Bronchial epithelial cell (primary cell): ENCODE measurements at regions not wholly inside any gene's neighbourhood (a gene's known extent, or its start where the extent isn't known, plus 50 kb on each side); places are given as distances from the start of the nearest gene placed in this dataset.
"Not testable (repeated sequence)": the region's sequence is repeated elsewhere in the genome, so short reads cannot be mapped to it uniquely, and the experiment has no call there.

ENCODE experiments used
- DNase-seq: peaks from one replicate; pipeline ENCODE4 v3.0.0-alpha.2; 2010; ENCODE audit warnings: low read depth
- FAIRE-seq: peaks from 2 replicates; lab custom pipeline; 2011; peaks lifted over from hg19 to GRCh38; lab: Jason Lieb, UNC
- H3K27me3 ChIP-seq: 2 replicates; pipeline ENCODE4 v1.5.1; 2011; ENCODE audit warnings: low read length; ENCODE audit not compliant: control insufficient read depth, insufficient read depth
- H3K36me3 ChIP-seq: 2 replicates; pipeline ENCODE4 v1.5.1; 2011; ENCODE audit warnings: low read length; ENCODE audit not compliant: control insufficient read depth, insufficient read depth
- H3K4me3 ChIP-seq: 2 replicates; pipeline ENCODE4 v1.5.1; 2011; ENCODE audit warnings: mild to moderate bottlenecking, low read depth, low read length, control low read depth
- TF ChIP-seq, protein P1 (sequence below): IDR thresholded peaks from 2 replicates; pipeline ENCODE4 v1.5.1; 2011; ENCODE audit warnings: mild to moderate bottlenecking, moderate library complexity, low read length, control low read depth, inconsistent platforms; ENCODE audit not compliant: insufficient read depth, severe bottlenecking

DNA sequence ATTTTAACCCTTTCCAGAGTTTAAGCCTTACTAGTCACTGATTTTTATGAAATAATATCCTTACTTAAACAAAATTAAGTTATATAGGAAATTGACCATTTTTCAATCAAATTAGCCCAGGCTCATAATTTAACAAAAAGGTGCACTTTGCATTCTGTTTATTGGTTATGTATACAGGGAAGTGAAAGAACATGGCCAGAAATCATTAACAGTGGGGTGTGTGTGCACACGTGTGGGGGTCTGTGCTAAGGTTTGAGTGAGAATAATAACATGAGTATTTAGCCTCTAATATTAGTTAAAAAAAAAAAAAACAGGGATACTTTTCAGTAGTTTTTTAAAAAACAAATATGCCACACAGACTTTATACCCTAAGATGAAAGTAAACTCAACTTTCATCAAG is 510.5 kb upstream of the PFKP start:
- Histone ChIP-seq H3K27me3 (no peaks in the 10 kb centered on the region), H3K36me3 (no peaks in the 10 kb centered on the region), H3K4me3 (no peak overlapping the region)
- DNase-seq (no peak), FAIRE-seq (no peak)
- TF ChIP-seq, protein P1, sequence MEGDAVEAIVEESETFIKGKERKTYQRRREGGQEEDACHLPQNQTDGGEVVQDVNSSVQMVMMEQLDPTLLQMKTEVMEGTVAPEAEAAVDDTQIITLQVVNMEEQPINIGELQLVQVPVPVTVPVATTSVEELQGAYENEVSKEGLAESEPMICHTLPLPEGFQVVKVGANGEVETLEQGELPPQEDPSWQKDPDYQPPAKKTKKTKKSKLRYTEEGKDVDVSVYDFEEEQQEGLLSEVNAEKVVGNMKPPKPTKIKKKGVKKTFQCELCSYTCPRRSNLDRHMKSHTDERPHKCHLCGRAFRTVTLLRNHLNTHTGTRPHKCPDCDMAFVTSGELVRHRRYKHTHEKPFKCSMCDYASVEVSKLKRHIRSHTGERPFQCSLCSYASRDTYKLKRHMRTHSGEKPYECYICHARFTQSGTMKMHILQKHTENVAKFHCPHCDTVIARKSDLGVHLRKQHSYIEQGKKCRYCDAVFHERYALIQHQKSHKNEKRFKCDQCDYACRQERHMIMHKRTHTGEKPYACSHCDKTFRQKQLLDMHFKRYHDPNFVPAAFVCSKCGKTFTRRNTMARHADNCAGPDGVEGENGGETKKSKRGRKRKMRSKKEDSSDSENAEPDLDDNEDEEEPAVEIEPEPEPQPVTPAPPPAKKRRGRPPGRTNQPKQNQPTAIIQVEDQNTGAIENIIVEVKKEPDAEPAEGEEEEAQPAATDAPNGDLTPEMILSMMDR = no peak

GRCh38 chr10:2548071-2548470 is 519.3 kb upstream of the PFKP start:
- FAIRE-seq = no peak

GRCh38 chr10:2547606-2548005 is 519.7 kb upstream of the PFKP start:
- Histone ChIP-seq H3K4me3 (no peak overlapping the region), H3K27me3 (no peaks in the 10 kb centered on the region), H3K36me3 (no peaks in the 10 kb centered on the region)
- FAIRE-seq (no peak), DNase-seq (no peak)
- TF ChIP-seq, protein P1 = no peak

More at GRCh38 chr10:2548071-2548470, 519.3 kb upstream of the PFKP start:
- no peaks in the 10 kb centered on the region for H3K27me3 ChIP-seq
- DNase-seq = no peak
- no peaks in the 10 kb centered on the region for H3K36me3 ChIP-seq
- H3K4me3 ChIP-seq = no peak overlapping the region
- TF ChIP-seq, protein P1 = no peak

- H3K27me3 ChIP-seq, H3K4me3 ChIP-seq, H3K36me3 ChIP-seq, DNase-seq, FAIRE-seq: not testable (repeated sequence)
Observed at GRCh38 chr10:2546894-2547293, 520.5 kb upstream of the PFKP start.

- FAIRE-seq (no peak), DNase-seq (no peak)
- Histone ChIP-seq H3K36me3 (no peaks in the 10 kb centered on the region), H3K27me3 (no peaks in the 10 kb centered on the region), H3K4me3 (no peak overlapping the region)
- TF ChIP-seq, protein P1 = no peak
Observed at GRCh38 chr10:2543974-2544373, 523.4 kb upstream of the PFKP start.

DNA sequence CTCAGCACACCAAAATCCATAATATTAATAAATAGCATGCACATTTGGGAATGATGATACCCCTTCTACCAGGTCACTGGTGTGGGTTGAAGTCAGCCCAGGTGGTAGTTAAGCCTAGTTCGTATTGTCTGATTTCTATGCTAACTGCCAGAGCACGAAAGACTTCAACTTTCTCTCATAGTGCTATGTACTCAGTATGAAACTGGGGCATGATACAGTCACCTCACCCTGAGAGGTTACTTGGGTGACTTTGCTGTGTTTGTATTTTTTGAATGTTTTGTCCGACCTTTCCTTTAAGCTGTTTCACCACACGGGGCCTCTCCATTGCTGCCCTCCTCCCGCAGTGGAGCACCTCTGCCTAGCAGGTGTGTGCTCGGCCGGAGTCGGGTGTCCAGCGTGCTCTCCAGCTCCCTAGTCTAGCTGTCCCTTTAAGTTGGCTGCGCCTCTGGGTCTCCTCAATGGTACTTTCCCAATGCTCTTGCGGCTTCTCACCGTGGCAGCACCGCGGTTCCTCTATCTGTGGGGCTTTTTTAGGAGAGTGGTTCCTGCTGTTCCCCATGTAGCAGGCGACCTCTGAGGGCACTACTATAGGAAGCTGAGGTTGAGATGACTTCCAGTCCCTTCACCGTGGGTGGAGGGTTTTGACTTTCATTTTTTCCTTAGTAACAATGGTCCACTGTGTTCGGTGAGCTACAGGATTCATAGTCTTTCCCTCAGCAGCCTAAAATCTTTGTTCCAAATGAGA is 524.0 kb upstream of the PFKP start:
- no peak for FAIRE-seq

More for the DNA sequence above, 524.0 kb upstream of the PFKP start:
- H3K4me3 ChIP-seq = no peak overlapping the region
- no peak for DNase-seq
- no peaks in the 10 kb centered on the region for H3K27me3 ChIP-seq
- H3K36me3 ChIP-seq = no peaks in the 10 kb centered on the region
- TF ChIP-seq, protein P1 = no peak
